ENCODE measurements at regions not wholly inside any gene's neighbourhood (a gene's known extent, or its start where the extent isn't known, plus 50 kb on each side); places are given as distances from the start of the nearest gene placed in this dataset.

DNA sequence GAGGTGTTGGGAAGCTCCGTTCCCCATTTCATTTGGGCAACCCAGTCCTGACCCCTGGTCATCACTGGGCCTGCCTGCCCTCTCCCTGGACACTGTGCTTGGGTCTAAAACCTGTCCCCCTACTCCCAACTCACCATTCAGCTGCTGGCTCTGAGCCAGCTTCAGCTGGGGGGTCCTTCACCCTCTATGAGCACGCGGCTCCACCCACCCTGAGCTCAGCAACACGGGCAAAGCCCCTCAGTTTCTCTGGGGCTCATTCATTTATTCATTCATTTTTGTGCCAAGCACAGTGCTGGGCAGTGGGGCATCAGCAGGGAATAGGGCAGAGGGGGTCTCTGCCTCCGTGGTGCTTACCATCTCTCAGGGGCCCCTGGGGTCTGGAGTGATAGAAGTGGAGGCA lies 199.8 kb upstream of the MVB12B start:
- TF ChIP-seq EZH2 (IDR thresholded peaks at IDR 0.05; ENCODE audit: low read length) = no peak
- TF ChIP-seq, protein P1, sequence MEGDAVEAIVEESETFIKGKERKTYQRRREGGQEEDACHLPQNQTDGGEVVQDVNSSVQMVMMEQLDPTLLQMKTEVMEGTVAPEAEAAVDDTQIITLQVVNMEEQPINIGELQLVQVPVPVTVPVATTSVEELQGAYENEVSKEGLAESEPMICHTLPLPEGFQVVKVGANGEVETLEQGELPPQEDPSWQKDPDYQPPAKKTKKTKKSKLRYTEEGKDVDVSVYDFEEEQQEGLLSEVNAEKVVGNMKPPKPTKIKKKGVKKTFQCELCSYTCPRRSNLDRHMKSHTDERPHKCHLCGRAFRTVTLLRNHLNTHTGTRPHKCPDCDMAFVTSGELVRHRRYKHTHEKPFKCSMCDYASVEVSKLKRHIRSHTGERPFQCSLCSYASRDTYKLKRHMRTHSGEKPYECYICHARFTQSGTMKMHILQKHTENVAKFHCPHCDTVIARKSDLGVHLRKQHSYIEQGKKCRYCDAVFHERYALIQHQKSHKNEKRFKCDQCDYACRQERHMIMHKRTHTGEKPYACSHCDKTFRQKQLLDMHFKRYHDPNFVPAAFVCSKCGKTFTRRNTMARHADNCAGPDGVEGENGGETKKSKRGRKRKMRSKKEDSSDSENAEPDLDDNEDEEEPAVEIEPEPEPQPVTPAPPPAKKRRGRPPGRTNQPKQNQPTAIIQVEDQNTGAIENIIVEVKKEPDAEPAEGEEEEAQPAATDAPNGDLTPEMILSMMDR (optimal IDR thresholded peaks at IDR 0.05 in 1 of 3, IDR thresholded peaks at IDR 0.05 in 1 of 3, conservative IDR thresholded peaks at IDR 0.05 in 1 of 3; ENCODE audit: extremely low read depth in 1 of 3, insufficient read depth in 2 of 3, low read length in 3 of 3) = no peak
